HG03520 (cell line): ENCODE measurements at regions not wholly inside any gene's neighbourhood (a gene's known extent, or its start where the extent isn't known, plus 50 kb on each side); places are given as distances from the start of the nearest gene placed in this dataset.
"Not testable (repeated sequence)": the region's sequence is repeated elsewhere in the genome, so short reads cannot be mapped to it uniquely, and the experiment has no call there.

ENCODE experiments used
- ATAC-seq: cut with Tn5 transposase; IDR thresholded peaks from one replicate; pipeline ENCODE4 v1.9.1; 2021; ENCODE audit warnings: mild to moderate bottlenecking, moderate library complexity; ENCODE audit not compliant: unreplicated experiment

- ATAC-seq: not testable (repeated sequence)
Observed at GRCh38 chr10:33867199-33867789, 532.8 kb upstream of the NRP1 start.

- no peak for ATAC-seq
Observed at GRCh38 chr10:33863352-33863751, 528.9 kb upstream of the NRP1 start.

GRCh38 chr10:33862536-33863105 lies 528.2 kb upstream of the NRP1 start:
- no peak for ATAC-seq

GRCh38 chr10:33861833-33862232 lies 527.4 kb upstream of the NRP1 start:
- ATAC-seq: no peak

GRCh38 chr10:33861016-33861704 lies 526.7 kb upstream of the NRP1 start:
- ATAC-seq: no peak

- no peak for ATAC-seq
Observed at GRCh38 chr10:33860552-33860951, 526.1 kb upstream of the NRP1 start.

GRCh38 chr10:33859319-33860022 lies 525.0 kb upstream of the NRP1 start:
- no peak for ATAC-seq

GRCh38 chr10:33858326-33858725 lies 523.9 kb upstream of the NRP1 start:
- no peak for ATAC-seq

- not testable (repeated sequence) for ATAC-seq
Observed at GRCh38 chr10:33853221-33853620, 518.8 kb upstream of the NRP1 start.

- ATAC-seq: no peak
Observed at GRCh38 chr10:33843379-33843778, 508.9 kb upstream of the NRP1 start.

GRCh38 chr10:33841678-33842077 lies 507.2 kb upstream of the NRP1 start:
- ATAC-seq: no peak

- no peak for ATAC-seq
Observed at GRCh38 chr10:33838731-33839130, 504.3 kb upstream of the NRP1 start.

GRCh38 chr10:33837736-33838135 lies 503.3 kb upstream of the NRP1 start:
- no peak for ATAC-seq

- no peak for ATAC-seq
Observed at GRCh38 chr10:33835556-33835955, 501.1 kb upstream of the NRP1 start.

GRCh38 chr10:33833566-33833965 lies 499.1 kb upstream of the NRP1 start:
- ATAC-seq: no peak

GRCh38 chr10:33832124-33832787 lies 497.8 kb upstream of the NRP1 start:
- no peak for ATAC-seq

GRCh38 chr10:33831591-33831990 lies 497.1 kb upstream of the NRP1 start:
- no peak for ATAC-seq

- ATAC-seq: not testable (repeated sequence)
Observed at GRCh38 chr10:33829899-33830298, 495.4 kb upstream of the NRP1 start.

- ATAC-seq: no peak
Observed at GRCh38 chr10:33828592-33828991, 494.1 kb upstream of the NRP1 start.

- ATAC-seq: no peak
Observed at GRCh38 chr10:33826186-33826585, 491.7 kb upstream of the NRP1 start.

- no peak for ATAC-seq
Observed at GRCh38 chr10:33822774-33823173, 488.3 kb upstream of the NRP1 start.
